SK-N-SH treated with all-trans-retinoic acid at 6 μM for 48 hours (cell line): ENCODE measurements at regions not wholly inside any gene's neighbourhood (a gene's known extent, or its start where the extent isn't known, plus 50 kb on each side); places are given as distances from the start of the nearest gene placed in this dataset.

Experiments used
- ATAC-seq: fragments of 200-7000 bp; cut with Tn5 transposase; 3 replicates; pipeline ENCODE4 v1.9.1; 2020; ENCODE audit warnings: mild to moderate bottlenecking, moderate library complexity
- ARNTL ChIP-seq: fragments of 450-650 bp; formaldehyde crosslinking; IDR thresholded peaks from 2 replicates; pipeline ENCODE4 v1.5.0; 2020; ENCODE audit warnings: low read depth, mild to moderate bottlenecking, moderate library complexity, borderline replicate concordance
- BACH2 ChIP-seq: fragments of 250-450 bp; sonication (Bioruptor Pico); IDR thresholded peaks from 2 replicates; pipeline ENCODE4 v1.9.0; 2021; ENCODE audit warnings: mild to moderate bottlenecking, borderline replicate concordance
- CSDC2 ChIP-seq: fragments of 250-450 bp; sonication (Bioruptor Pico); IDR thresholded peaks from 2 replicates; pipeline ENCODE4 v1.5.0; 2020; ENCODE audit warnings: mild to moderate bottlenecking, moderate library complexity
- ESRRG ChIP-seq: fragments of 250-450 bp; sonication (Bioruptor Pico); IDR thresholded peaks from 2 replicates; pipeline ENCODE4 v1.6.1; 2021; ENCODE audit warnings: mild to moderate bottlenecking
- GLIS3 ChIP-seq: fragments of 250-450 bp; sonication (Bioruptor Pico); IDR thresholded peaks from 2 replicates; pipeline ENCODE4 v1.5.0; 2020; ENCODE audit warnings: mild to moderate bottlenecking, moderate library complexity
- ISL1 ChIP-seq: fragments of 250-450 bp; sonication (Bioruptor Pico); IDR thresholded peaks from 2 replicates; pipeline ENCODE4 v2.1.2; 2022; ENCODE audit warnings: mild to moderate bottlenecking, moderate library complexity
- OSR1 ChIP-seq: fragments of 250-450 bp; sonication (Bioruptor Pico); IDR thresholded peaks from 2 replicates; pipeline ENCODE4 v1.8.0; 2022; ENCODE audit warnings: moderate library complexity, mild to moderate bottlenecking, inconsistent platforms
- POU6F1 ChIP-seq: fragments of 250-450 bp; sonication (Bioruptor Pico); IDR thresholded peaks from 2 replicates; pipeline ENCODE4 v1.8.0; 2021; ENCODE audit warnings: low read depth, mild to moderate bottlenecking, moderate library complexity, borderline replicate concordance
- PPARA ChIP-seq: fragments of 250-450 bp; sonication (Bioruptor Pico); IDR thresholded peaks from 2 replicates; pipeline ENCODE4 v1.5.0; 2020; ENCODE audit warnings: mild to moderate bottlenecking, borderline replicate concordance
- RARB ChIP-seq: fragments of 250-450 bp; sonication (Bioruptor Pico); IDR thresholded peaks from 2 replicates; pipeline ENCODE4 v1.8.0; 2021; ENCODE audit warnings: mild to moderate bottlenecking, moderate library complexity
- SNAI2 ChIP-seq: fragments of 250-450 bp; sonication (Bioruptor Pico); IDR thresholded peaks from 2 replicates; pipeline ENCODE4 v1.5.0; 2020; ENCODE audit warnings: mild to moderate bottlenecking, moderate library complexity
- TCF4 ChIP-seq: fragments of 250-450 bp; sonication (Bioruptor Pico); IDR thresholded peaks from 2 replicates; pipeline ENCODE4 v1.8.0; 2021; ENCODE audit warnings: mild to moderate bottlenecking, moderate library complexity, borderline replicate concordance
- TOX ChIP-seq: fragments of 250-450 bp; sonication (Bioruptor Pico); IDR thresholded peaks from 2 replicates; pipeline ENCODE4 v1.8.0; 2021; ENCODE audit warnings: mild to moderate bottlenecking, moderate library complexity, borderline replicate concordance
- TSHZ2 ChIP-seq: fragments of 250-450 bp; sonication (Bioruptor Pico); IDR thresholded peaks from 2 replicates; pipeline ENCODE4 v1.5.0; 2020; ENCODE audit warnings: mild to moderate bottlenecking, moderate library complexity
- ZC3H10 ChIP-seq: fragments of 250-450 bp; sonication (Bioruptor Pico); IDR thresholded peaks from 2 replicates; pipeline ENCODE4 v1.5.1; 2021; ENCODE audit warnings: mild to moderate bottlenecking, moderate library complexity
- ZFP3 ChIP-seq: fragments of 250-450 bp; sonication (Bioruptor Pico); IDR thresholded peaks from 2 replicates; pipeline ENCODE4 v1.5.0; 2020; ENCODE audit warnings: mild to moderate bottlenecking, moderate library complexity
- ZFP30 ChIP-seq: fragments of 450-650 bp; formaldehyde crosslinking; IDR thresholded peaks from 2 replicates; pipeline ENCODE4 v1.5.0; 2022; ENCODE audit warnings: mild to moderate bottlenecking, moderate library complexity
- ZNF565 ChIP-seq: fragments of 450-650 bp; formaldehyde crosslinking; conservative IDR thresholded peaks from 2 replicates; pipeline ENCODE4 v1.5.0; 2020; ENCODE audit warnings: low read depth, mild to moderate bottlenecking, moderate library complexity
- ZNF70 ChIP-seq: fragments of 450-650 bp; formaldehyde crosslinking; IDR thresholded peaks from 2 replicates; pipeline ENCODE4 v1.5.0; 2020; ENCODE audit warnings: mild to moderate bottlenecking, moderate library complexity
- ZNF8 ChIP-seq: fragments of 450-650 bp; formaldehyde crosslinking; IDR thresholded peaks from 2 replicates; pipeline ENCODE4 v1.5.0; 2020; ENCODE audit warnings: mild to moderate bottlenecking, moderate library complexity
- TF ChIP-seq, protein P1 (sequence below): fragments of 250-450 bp; sonication (Bioruptor Pico); IDR thresholded peaks from 2 replicates; pipeline ENCODE4 v1.5.1; 2020; ENCODE audit warnings: low read depth, mild to moderate bottlenecking, moderate library complexity
- TF ChIP-seq, protein P2 (sequence below): fragments of 250-450 bp; sonication (Bioruptor Pico); IDR thresholded peaks from 2 replicates; pipeline ENCODE4 v1.5.1; 2021; ENCODE audit warnings: mild to moderate bottlenecking, moderate library complexity

DNA sequence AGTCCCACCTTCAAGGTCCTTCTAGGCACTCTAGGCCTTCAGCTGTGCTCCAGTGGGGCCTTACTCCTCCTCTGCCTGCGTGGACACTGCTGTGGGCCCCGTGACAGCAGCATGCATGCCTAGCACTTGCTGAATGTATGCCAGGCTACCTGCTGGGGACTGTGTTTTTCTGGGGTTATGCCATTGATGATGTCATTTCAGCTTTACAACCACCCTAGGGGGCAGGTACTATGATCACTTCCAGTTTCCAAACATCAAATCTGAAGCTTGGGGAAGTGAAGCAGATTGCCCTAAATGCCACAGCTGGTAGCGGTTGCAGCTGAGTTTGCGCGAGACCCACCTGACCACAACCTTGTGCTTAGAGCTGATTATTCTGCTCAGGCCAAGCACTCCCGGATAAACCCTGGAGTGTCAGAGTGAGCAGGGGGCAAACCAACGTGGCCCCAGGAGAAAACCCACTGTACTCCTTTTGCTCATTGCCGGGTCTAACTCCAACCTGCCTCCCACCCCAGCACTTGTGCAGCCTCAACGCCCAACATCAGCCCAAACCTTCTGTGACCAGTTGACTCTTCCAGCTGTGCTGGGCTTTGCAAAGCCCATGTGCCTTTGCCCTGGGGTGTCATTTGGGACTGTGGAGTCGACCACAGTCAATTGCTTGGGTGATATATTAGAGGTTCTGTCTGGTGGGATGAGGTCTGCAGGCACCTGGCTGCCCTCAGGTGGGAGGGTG, 168.4 kb downstream of the ENGASE start:
- no peak for ATAC-seq
- TF ChIP-seq TCF4 (no peak), ISL1 (no peak), GLIS3 (no peak), ZFP3 (CRISPR knock-in tag) (no peak), CSDC2 (CRISPR knock-in tag) (no peak), ARNTL (no peak), TSHZ2 (CRISPR knock-in tag) (no peak), OSR1 (no peak), ZNF70 (CRISPR knock-in tag) (no peak), POU6F1 (CRISPR knock-in tag) (no peak)
- TF ChIP-seq, protein P1, sequence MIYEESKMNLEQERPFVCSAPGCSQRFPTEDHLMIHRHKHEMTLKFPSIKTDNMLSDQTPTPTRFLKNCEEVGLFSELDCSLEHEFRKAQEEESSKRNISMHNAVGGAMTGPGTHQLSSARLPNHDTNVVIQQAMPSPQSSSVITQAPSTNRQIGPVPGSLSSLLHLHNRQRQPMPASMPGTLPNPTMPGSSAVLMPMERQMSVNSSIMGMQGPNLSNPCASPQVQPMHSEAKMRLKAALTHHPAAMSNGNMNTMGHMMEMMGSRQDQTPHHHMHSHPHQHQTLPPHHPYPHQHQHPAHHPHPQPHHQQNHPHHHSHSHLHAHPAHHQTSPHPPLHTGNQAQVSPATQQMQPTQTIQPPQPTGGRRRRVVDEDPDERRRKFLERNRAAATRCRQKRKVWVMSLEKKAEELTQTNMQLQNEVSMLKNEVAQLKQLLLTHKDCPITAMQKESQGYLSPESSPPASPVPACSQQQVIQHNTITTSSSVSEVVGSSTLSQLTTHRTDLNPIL (CRISPR knock-in tag): no peak

DNA sequence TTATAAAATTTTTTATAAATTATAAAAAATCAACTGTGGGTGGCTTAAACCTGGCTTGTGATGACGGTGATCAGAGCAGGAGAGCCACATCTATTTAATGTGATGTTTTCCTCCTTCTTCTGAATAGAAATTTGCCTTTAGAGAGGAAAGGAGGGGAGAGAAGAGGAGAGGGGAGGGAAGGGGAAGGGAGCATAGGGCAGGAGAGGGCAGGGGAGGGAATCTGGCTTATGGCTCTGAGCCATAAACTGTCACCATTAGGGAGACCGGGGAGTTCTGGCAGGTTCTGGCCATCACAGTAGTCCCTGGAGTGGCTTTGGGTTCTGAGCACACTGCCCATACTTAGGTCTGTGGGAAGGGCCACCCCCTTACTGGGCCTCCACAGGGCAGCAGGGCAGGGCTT, 167.8 kb downstream of the ENGASE start:
- TF ChIP-seq TOX: no peak
- TF ChIP-seq BACH2 (CRISPR knock-in tag): no peak
- TF ChIP-seq, all 23 proteins: peak for 0
- ATAC-seq: no peak

DNA sequence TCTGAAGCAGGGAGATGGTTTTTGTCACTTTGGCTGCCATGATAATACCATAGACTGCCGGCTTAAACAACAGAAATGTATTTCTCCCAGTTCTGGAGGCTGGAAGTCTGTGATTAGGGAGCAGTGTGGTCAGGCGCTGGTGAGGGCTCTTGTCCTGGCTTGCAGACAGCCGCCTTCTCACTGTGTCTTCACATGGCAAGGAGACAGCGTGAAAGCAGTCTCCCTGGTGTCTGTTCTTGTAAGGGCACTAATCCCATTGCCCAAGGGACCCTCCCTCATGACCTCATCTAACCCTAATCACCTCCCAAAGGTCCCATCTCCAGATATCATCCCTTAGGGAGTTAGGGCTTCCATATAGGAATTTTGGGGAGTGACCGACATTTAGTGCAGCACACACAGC, 167.0 kb downstream of the ENGASE start:
- ATAC-seq: no peak
- TF ChIP-seq TCF4: no peak
- TF ChIP-seq CSDC2 (CRISPR knock-in tag): no peak
- TF ChIP-seq SNAI2 (CRISPR knock-in tag): no peak

DNA sequence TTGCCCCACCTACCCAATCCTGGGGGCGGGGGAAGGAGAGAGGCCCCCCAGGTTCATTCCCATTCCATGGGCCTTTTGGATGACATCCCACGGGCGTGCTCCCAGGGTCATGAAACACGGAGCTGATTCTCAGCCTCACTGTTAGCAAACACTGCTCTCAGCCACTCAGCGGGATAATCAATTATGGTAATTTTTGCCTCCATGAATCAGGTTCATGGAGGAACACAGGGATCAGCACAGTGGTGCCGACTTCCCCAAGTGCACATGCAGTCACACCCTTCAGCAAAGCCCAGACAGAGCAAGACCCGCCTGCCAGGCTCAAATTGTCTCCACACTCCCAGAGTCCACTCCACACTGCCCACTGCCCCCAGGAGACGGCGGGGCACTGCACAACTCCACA, 164.6 kb downstream of the ENGASE start:
- no peak for ATAC-seq
- no peak for TF ChIP-seq PPARA (CRISPR knock-in tag)
- TF ChIP-seq BACH2 (CRISPR knock-in tag): no peak
- no peak for TF ChIP-seq ZFP30 (CRISPR knock-in tag)
- TF ChIP-seq ZNF565 (CRISPR knock-in tag): no peak
- TF ChIP-seq ZFP3 (CRISPR knock-in tag): no peak
- TF ChIP-seq OSR1: no peak
- no peak for TF ChIP-seq ZNF8 (CRISPR knock-in tag)
- TF ChIP-seq, all 23 proteins: peak for 0

GRCh38 chr17:79237448-79238053, 162.9 kb downstream of the ENGASE start:
- ATAC-seq: no peak
- TF ChIP-seq ZNF70 (CRISPR knock-in tag) (no peak), ZNF565 (CRISPR knock-in tag) (no peak), RARB (CRISPR knock-in tag) (no peak), ZFP3 (CRISPR knock-in tag) (no peak), ZC3H10 (no peak), POU6F1 (CRISPR knock-in tag) (no peak), ESRRG (CRISPR knock-in tag) (no peak), TSHZ2 (CRISPR knock-in tag) (no peak), CSDC2 (CRISPR knock-in tag) (no peak), BACH2 (CRISPR knock-in tag) (no peak)
- TF ChIP-seq, protein P2, sequence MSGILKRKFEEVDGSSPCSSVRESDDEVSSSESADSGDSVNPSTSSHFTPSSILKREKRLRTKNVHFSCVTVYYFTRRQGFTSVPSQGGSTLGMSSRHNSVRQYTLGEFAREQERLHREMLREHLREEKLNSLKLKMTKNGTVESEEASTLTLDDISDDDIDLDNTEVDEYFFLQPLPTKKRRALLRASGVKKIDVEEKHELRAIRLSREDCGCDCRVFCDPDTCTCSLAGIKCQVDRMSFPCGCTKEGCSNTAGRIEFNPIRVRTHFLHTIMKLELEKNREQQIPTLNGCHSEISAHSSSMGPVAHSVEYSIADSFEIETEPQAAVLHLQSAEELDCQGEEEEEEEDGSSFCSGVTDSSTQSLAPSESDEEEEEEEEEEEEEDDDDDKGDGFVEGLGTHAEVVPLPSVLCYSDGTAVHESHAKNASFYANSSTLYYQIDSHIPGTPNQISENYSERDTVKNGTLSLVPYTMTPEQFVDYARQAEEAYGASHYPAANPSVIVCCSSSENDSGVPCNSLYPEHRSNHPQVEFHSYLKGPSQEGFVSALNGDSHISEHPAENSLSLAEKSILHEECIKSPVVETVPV (CRISPR knock-in tag): no peak
